ENCODE measurements at regions not wholly inside any gene's neighbourhood (a gene's known extent, or its start where the extent isn't known, plus 50 kb on each side); places are given as distances from the start of the nearest gene placed in this dataset.

DNA sequence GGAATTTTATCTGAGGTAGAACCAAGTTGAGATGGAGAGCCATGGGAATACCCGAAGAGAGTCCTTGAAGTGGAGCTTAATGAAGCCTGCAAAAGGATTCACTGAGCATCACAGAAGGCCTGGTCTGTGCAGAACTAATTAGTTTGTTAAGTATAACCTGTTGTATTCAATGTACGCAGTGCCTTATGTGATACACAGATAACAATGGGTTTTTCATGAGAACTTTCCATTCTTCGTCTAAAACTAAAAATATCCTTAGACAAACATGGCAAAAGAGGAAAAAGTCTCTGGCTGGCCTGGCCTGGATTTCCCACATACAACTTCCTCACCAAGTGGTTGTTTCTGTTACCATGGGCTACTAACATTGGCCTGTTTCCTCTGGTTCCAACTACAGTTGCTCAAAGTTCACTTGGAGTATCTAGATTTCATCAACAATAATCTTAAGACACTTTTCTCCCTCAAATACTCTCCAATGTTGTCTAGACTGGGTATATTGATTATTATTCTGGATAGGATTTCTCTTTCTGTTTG, 237.6 kb upstream of the ZNF462 start:
- no peak for DNase-seq

DNA sequence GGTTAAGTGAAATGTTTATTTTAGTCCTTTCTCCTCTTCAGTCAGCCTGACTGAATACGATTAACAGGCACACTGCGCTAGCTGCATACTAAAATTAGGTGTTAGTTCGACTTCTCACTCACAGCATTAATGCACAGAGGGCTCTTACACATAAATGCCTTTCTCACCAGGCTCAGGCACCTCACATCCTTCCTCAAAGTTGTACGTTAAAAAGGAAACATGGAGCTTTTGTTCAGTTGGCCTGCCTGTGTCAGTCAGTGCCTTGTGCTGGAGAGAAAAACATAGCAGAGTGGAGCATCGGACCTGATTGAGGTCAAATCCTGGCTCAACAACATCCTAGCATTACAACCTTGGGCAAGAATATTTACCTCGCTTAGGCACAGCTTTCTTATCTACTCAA, 236.0 kb upstream of the ZNF462 start:
- no peak for DNase-seq

DNA sequence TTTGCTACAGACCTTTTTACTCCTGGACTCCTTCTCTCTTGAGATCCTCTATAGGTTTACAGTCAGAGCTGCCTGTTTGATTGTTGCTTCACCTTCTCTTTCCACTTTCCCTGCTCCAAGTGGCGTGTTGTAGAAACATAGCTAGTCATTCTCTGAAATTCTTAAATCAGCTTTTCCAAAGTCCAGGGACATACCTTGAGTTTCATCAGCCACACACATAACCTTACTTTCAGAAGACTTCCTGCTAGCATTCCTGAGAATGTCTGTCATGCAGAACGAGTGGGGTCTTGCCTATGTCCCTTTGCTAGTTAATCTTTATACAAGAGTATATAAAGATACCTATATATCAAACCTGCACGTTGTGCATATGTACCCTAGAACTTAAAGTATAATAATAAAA, 230.3 kb upstream of the ZNF462 start:
- DNase-seq: no peak

DNA sequence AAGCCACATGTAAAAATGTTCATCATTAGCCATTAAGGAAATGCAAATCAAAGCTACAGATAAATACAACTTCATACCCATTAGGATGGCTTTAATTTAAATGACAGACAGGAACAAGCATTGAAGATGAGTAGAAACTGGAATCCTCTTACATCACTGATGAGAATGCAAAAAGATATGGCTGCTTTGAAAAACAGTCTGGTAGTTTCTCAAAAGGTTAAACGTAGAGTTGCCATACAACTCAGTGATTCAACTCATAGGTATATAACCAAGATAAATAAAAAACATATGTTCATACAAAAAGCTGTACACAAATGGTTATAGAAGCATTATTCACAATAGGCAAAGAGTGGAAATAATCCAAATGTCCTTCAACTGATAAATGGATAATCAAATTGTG, 228.8 kb upstream of the ZNF462 start:
- no peak for DNase-seq

- DNase-seq: no peak
Measured at GRCh38 chr9:106634641-106635040, 228.3 kb upstream of the ZNF462 start.

GRCh38 chr9:106637486-106637885, 225.5 kb upstream of the ZNF462 start:
- DNase-seq: no peak

DNA sequence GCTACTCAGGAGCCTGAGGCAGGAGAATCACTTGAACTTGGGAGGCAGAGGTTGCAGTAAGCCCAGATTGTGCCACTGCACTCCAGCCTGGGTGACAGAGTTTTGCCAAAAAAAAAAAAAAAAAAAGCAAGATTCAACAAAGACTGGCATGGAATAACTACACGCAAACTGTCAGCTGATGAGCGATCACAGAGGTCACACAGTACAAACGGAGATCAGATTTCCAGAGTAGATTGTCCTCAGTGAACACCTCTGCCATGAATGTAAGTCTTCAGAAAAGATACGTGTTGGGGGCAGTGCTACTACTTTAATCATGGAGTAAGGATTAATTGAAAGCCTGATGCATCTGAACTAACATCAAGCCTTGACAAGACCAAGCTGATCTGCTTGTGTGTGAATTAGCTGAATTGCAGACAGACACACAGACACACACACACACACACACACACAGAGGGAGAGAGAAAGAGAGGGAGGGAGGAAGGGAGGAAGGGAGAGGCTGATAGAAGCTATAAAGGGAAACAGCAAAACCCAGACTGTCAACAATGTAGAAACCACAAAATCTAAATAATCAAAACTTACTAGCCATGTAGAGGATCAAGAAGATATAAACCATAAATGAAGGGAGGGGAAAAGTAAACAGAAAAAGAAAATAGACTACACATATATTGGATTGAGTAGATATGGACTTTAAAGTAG, 222.9 kb upstream of the ZNF462 start:
- no peak for DNase-seq

DNA sequence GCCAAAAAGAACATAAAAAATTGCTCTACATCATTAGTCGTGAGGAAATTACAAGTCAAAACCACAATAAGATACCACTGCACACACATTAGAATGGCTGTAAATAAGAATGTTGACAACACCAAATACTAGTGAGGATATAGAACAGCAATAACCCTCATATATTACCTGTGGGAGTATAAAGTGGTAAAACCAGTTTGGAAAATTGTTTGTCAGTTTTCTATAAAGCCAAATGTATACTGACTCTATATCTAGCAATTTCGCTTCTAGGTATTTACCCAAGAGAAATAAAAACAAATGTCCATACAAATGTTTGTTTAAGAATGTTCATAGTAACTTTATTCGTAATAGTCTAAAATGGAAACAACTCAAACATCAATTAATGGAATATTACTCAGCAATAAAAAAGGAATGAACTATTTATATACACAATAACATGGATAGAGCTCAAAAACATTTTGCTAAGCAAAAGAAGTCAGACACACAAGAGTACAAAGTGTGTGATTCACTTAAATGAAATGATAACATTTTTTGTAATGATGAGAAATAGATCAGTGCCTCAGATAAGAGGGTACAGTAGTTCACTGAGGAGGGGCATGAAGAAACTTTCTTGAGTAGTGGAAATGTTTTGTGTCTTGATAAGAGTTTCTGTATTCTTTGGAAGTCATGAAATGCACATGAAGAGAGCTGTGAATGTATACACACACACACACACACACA, 219.6 kb upstream of the ZNF462 start:
- no peak for DNase-seq

GRCh38 chr9:106644661-106645060, 218.3 kb upstream of the ZNF462 start:
- no peak for DNase-seq

DNA sequence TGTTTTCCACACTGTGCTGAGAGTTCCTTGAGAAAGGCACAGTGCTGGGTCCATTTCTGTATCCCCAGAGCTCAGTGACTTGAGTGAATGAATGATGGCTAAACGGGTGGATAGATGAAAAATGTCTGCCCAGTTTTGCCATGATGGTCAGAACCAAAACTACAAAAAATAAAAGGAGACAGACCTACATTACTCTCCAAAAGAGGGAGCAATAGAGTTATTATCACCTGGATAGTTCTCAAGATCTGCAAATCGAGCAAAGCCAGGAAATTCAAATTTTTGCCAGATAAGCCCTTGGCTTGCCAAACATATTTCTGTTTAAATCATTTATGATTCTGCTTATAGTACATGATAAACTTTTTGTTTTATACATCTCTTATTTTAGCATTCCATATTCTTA, 214.2 kb upstream of the ZNF462 start:
- no peak for DNase-seq

GRCh38 chr9:106649664-106650063, 213.3 kb upstream of the ZNF462 start:
- DNase-seq: no peak

GRCh38 chr9:106653213-106653612, 209.8 kb upstream of the ZNF462 start:
- DNase-seq: no peak

- DNase-seq: no peak
Measured at GRCh38 chr9:106655966-106656365, 207.0 kb upstream of the ZNF462 start.

DNA sequence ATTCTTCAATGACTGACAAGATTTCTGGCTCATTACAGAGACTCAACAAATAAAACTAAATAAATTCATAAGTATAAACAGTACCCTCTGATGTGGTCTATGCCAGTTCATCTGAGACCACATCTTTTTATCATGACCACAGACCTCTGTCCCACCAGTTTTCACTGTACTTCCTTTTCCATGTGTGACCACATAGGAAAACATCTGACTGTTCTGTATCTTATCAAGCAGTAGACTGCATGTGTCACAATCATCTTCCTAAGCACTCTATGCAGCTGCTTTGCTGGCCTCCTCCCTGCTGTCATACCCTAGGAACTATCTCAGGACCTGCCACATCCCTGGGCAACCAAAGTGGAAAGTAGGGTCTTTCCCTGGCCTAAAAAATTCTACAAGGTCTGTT, 205.0 kb upstream of the ZNF462 start:
- DNase-seq: no peak

- DNase-seq: no peak
Measured at GRCh38 chr9:106668534-106668933, 194.4 kb upstream of the ZNF462 start.

GRCh38 chr9:106669835-106670234, 193.1 kb upstream of the ZNF462 start:
- DNase-seq: no peak

GRCh38 chr9:106670418-106670817, 192.5 kb upstream of the ZNF462 start:
- DNase-seq: no peak

- no peak for DNase-seq
Measured at GRCh38 chr9:106675780-106676179, 187.2 kb upstream of the ZNF462 start.

GRCh38 chr9:106677374-106677773, 185.6 kb upstream of the ZNF462 start:
- DNase-seq: no peak

DNA sequence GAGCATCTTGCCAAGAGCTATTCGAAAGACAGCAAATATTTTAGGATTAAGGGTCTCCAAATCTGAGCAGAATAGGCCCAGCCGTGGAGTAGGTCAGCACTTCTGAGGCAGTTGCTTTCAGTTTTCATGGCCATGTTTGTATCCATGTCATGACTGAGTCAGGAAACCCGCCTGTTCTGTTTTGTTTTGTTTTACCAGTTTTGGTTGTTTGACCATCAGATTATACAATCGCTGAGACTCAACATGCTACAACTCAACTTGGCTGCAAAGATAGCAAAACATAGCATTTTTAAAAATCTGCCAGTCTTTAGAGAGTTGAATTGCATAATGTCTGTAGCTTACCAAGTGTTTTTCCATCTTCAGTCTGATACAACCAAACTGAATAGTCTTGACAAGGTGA, 185.1 kb upstream of the ZNF462 start:
- no peak for DNase-seq

GRCh38 chr9:106678273-106678672, 184.7 kb upstream of the ZNF462 start:
- DNase-seq: no peak

GRCh38 chr9:106682420-106682819, 180.5 kb upstream of the ZNF462 start:
- DNase-seq: no peak

DNA sequence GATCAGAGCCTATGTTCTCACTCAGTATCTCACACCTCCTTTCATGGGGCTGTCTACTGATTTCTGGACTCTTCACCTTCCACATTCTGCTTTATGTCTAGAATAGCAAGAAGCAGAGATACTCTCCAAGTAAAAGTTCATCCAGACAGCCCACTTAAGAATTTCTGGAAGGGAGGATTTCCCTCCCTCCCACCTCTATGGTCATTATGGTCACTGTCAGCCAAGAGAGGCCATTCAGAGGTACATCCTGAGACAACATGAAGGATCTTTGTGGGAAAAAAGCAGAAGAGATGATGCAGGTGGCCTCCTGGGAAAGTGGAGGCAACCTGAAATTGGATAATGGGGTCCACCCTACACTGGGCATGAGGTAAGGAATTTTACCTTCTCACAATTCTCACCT, 179.5 kb upstream of the ZNF462 start:
- no peak for DNase-seq

DNA sequence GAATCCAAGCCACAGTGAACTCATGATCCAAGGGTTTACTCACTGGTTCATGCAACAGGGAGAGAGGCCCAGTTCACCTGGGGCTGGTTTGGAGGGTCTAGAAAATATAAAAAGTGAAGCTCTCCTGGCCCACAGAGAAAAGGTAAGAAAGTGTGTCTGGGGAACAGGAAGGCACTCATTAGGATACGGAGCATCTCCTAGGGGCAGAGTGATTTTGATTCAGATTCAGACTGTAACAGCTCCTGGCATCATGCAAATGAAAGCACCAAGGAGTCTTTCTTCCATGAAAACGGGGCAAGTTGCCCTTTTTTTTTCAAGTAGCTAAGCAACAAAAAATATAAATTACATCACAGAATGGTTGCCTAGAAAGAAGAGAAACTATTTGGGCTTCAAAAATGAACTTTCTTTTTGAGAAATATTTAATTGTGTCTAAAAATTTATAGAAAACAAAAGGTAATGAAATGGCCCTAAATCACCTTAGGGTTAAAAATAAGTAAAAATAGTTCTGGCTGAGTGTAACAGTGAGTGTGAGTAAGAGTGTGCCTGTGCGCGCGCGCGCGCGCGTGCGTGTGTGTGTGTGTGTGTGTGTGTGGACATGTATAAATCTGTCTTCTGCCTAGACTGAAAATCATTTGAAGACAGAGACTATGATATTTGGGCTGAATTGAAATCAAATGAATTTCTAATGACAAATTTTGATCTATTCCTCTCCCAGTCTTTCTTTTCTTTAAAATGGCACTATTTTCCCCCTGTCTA, 177.8 kb upstream of the ZNF462 start:
- no peak for DNase-seq

Data from AML-193 (cell line).